Smooth muscle cell (in vitro differentiated cells): ENCODE measurements at regions not wholly inside any gene's neighbourhood (a gene's known extent, or its start where the extent isn't known, plus 50 kb on each side); places are given as distances from the start of the nearest gene placed in this dataset.

Experiments used
- DNase-seq: peaks from one replicate; lab custom pipeline; 2025; ENCODE audit not compliant: unreplicated experiment; lab: John Stamatoyannopoulos, UW
- H2AFZ ChIP-seq: fragments of 200-600 bp; sonication (generic); 2 replicates; pipeline ENCODE4 v1.6.0; 2016; ENCODE audit warnings: antibody characterized with exemption, low read depth, mild to moderate bottlenecking
- H3F3A ChIP-seq: fragments of 200-600 bp; sonication (generic); 2 replicates; pipeline ENCODE4 v1.6.0; 2017; ENCODE audit warnings: antibody characterized with exemption, low read depth
- H3K27ac ChIP-seq: fragments of 200-600 bp; sonication (generic); 2 replicates; pipeline ENCODE4 v1.5.1; 2016; ENCODE audit warnings: low read depth, mild to moderate bottlenecking
- H3K27me3 ChIP-seq: fragments of 200-600 bp; sonication (generic); 2 replicates; pipeline ENCODE4 v1.6.1; 2016; ENCODE audit warnings: low read depth, mild to moderate bottlenecking
- H3K36me3 ChIP-seq: fragments of 200-600 bp; sonication (generic); 2 replicates; pipeline ENCODE4 v1.5.1; 2016; ENCODE audit warnings: low read depth
- H3K4me1 ChIP-seq: fragments of 200-600 bp; sonication (generic); 2 replicates; pipeline ENCODE4 v1.5.1; 2016; ENCODE audit warnings: low read depth
- H3K4me2 ChIP-seq: fragments of 200-600 bp; sonication (generic); 2 replicates; pipeline ENCODE4 v1.6.0; 2016; ENCODE audit warnings: mild to moderate bottlenecking
- H3K4me3 ChIP-seq: fragments of 200-600 bp; sonication (generic); 2 replicates; pipeline ENCODE4 v1.5.1; 2016; ENCODE audit warnings: mild to moderate bottlenecking
- H3K79me2 ChIP-seq: fragments of 200-600 bp; sonication (generic); 2 replicates; pipeline ENCODE4 v1.6.0; 2016; ENCODE audit warnings: low read depth, mild to moderate bottlenecking
- H3K9ac ChIP-seq: fragments of 200-600 bp; sonication (generic); 2 replicates; pipeline ENCODE4 v1.6.0; 2016; ENCODE audit warnings: low read depth
- H3K9me3 ChIP-seq: fragments of 200-600 bp; sonication (generic); replicated peaks from 2 replicates; pipeline ENCODE4 v1.5.1; 2016; ENCODE audit warnings: low read depth
- H4K20me1 ChIP-seq: fragments of 200-600 bp; sonication (generic); 2 replicates; pipeline ENCODE4 v1.6.0; 2016; ENCODE audit warnings: low read depth
- CTCF ChIP-seq: fragments of 200-600 bp; sonication (generic); IDR thresholded peaks from 2 replicates; pipeline ENCODE4 v1.5.1; 2017; ENCODE audit warnings: borderline replicate concordance, mild to moderate bottlenecking, antibody characterized with exemption; ENCODE audit not compliant: insufficient read depth, poor library complexity, severe bottlenecking
- WGBS: methylation state at CpG from one replicate; pipeline ENCODE4 v1.1.7; 2016; ENCODE audit warnings: low lambda C conversion rate; 5-methylcytosine and 5-hydroxymethylcytosine counted together

DNA sequence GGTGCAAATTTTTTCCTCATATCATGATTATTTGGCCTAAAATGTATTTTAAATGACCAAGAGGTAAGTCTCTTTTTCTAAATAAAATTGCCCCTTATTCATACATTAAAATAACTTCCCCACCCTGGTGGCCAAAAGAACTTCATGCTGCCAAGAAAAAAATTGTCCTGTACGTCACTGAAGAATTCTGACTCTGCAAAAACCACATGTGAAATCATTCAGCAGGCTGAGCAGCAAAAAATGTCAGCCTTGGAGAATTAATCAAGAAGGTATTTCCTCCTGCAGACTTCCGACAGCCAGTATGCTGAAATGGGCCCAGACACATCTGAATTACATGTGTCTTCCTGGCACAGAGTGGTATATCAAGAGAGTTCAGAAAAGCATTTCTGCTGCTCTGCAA, 94.6 kb upstream of the HMHB1 start:
- no peaks in the 10 kb centered on the region for H3K36me3 ChIP-seq
- no peaks in the 10 kb centered on the region for H3K79me2 ChIP-seq
- H4K20me1 ChIP-seq = no peaks in the 10 kb centered on the region
- no peak overlapping the region for H3K4me3 ChIP-seq
- H3K4me1 ChIP-seq = no peaks in the 10 kb centered on the region
- no peak overlapping the region for H3K9ac ChIP-seq
- no peak for TF ChIP-seq CTCF
- no peaks in the 10 kb centered on the region for H3K27me3 ChIP-seq
- no peak overlapping the region for H3K27ac ChIP-seq
- no peaks in the 10 kb centered on the region for H3K9me3 ChIP-seq
- WGBS = 18% methylated on average over 2 of the region's 2 CpGs
- H3K4me2 ChIP-seq = no peak overlapping the region
- H2AFZ ChIP-seq = no peak overlapping the region
- no peaks in the 10 kb centered on the region for H3F3A ChIP-seq
- no peak for DNase-seq

DNA sequence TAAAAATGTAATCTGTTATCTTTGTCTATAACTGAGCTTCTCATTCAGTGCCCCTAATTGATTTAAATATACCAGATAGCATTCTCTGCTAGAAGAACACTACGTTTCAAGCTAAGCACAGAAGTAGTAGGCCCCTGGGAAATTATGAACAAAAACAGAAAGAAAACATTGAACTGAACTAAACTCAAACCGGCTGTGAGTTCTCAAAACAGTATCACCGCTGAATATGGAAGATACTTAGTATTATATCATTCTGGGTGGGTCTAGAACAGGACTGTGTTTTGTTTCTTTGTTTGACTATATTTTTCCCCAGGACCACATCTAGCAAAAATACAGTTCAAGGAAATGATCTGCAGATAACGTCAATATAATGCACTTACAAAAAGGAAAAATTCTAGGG, 95.1 kb upstream of the HMHB1 start:
- no peaks in the 10 kb centered on the region for H3F3A ChIP-seq
- H3K4me1 ChIP-seq = no peaks in the 10 kb centered on the region
- H3K27me3 ChIP-seq = no peaks in the 10 kb centered on the region
- H3K4me3 ChIP-seq = no peak overlapping the region
- no peak overlapping the region for H3K9ac ChIP-seq
- DNase-seq = no peak
- H3K9me3 ChIP-seq = no peaks in the 10 kb centered on the region
- no peaks in the 10 kb centered on the region for H3K79me2 ChIP-seq
- 71% methylated on average over 4 of the region's 4 CpGs for WGBS
- H3K27ac ChIP-seq = no peak overlapping the region
- no peak overlapping the region for H2AFZ ChIP-seq
- no peaks in the 10 kb centered on the region for H4K20me1 ChIP-seq
- H3K36me3 ChIP-seq = no peaks in the 10 kb centered on the region
- no peak for TF ChIP-seq CTCF
- no peak overlapping the region for H3K4me2 ChIP-seq

GRCh38 chr5:143715616-143716015, 96.3 kb upstream of the HMHB1 start:
- TF ChIP-seq CTCF = no peak
- H4K20me1 ChIP-seq = no peaks in the 10 kb centered on the region
- H3K9me3 ChIP-seq = no peaks in the 10 kb centered on the region
- WGBS = 91% methylated on average over 3 of the region's 3 CpGs
- no peak overlapping the region for H2AFZ ChIP-seq
- H3K79me2 ChIP-seq = no peaks in the 10 kb centered on the region
- no peaks in the 10 kb centered on the region for H3K27me3 ChIP-seq
- H3K9ac ChIP-seq = no peak overlapping the region
- H3K36me3 ChIP-seq = no peaks in the 10 kb centered on the region
- no peak for DNase-seq
- H3K27ac ChIP-seq = no peak overlapping the region
- H3K4me1 ChIP-seq = no peaks in the 10 kb centered on the region
- no peak overlapping the region for H3K4me2 ChIP-seq
- H3F3A ChIP-seq = no peaks in the 10 kb centered on the region
- H3K4me3 ChIP-seq = no peak overlapping the region

- H3K27me3 ChIP-seq = no peaks in the 10 kb centered on the region
- no peaks in the 10 kb centered on the region for H3K9me3 ChIP-seq
- H4K20me1 ChIP-seq = no peaks in the 10 kb centered on the region
- H3F3A ChIP-seq = no peaks in the 10 kb centered on the region
- DNase-seq = no peak
- H3K79me2 ChIP-seq = no peaks in the 10 kb centered on the region
- no peaks in the 10 kb centered on the region for H3K36me3 ChIP-seq
- TF ChIP-seq CTCF = no peak
- no peak overlapping the region for H3K27ac ChIP-seq
- H3K4me3 ChIP-seq = no peak overlapping the region
- H3K4me1 ChIP-seq = no peaks in the 10 kb centered on the region
- H3K9ac ChIP-seq = no peak overlapping the region
- H2AFZ ChIP-seq = no peak overlapping the region
- H3K4me2 ChIP-seq = peak overlapping the region; percentile 45
- WGBS = 45% methylated on average over 4 of the region's 4 CpGs
These were observed 97.3 kb upstream of the HMHB1 start for GRCh38 chr5:143714629-143715028.
